Testis (tissue), 2 donors: ENCODE measurements at regions not wholly inside any gene's neighbourhood (a gene's known extent, or its start where the extent isn't known, plus 50 kb on each side); places are given as distances from the start of the nearest gene placed in this dataset.

Experiments used
- POLR2A ChIP-seq: fragments of 450-650 bp; IDR thresholded peaks from one replicate; pipeline ENCODE4 v1.6.1; 2017; ENCODE audit warnings: antibody characterized with exemption, mild to moderate bottlenecking, moderate library complexity
- TF ChIP-seq, protein P1 (sequence below), 3 experiments: fragments of 450-650 bp in 2 of 3; fragments of 200-600 bp in 1 of 3; sonication (generic) in 1 of 3; IDR thresholded peaks; one replicate each; pipeline ENCODE4 v1.5.1; 2016 to 2019; ENCODE audit warnings: antibody characterized with exemption in 3 of 3, mild to moderate bottlenecking in 2 of 3, moderate library complexity in 1 of 3

DNA sequence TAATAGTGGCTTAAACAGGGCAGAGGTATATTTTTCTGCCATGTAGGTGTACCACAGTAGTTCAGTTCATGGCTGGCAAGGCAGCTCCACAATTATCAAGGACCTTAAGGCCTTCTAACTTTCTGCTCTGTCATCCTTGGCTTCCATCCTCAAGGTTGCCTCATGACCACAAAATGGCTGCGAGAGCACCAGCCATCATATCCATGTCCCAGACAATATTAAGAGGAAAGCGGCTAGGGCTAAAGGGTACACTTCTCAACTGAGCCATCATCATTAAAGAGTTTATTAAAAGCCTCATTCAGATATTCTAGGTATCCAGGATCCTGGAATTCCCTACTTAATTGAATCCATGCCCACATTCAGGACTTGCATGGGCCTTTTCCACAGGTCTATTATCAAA is 62.7 kb upstream of the MRI1 start:
- TF ChIP-seq, protein P1, sequence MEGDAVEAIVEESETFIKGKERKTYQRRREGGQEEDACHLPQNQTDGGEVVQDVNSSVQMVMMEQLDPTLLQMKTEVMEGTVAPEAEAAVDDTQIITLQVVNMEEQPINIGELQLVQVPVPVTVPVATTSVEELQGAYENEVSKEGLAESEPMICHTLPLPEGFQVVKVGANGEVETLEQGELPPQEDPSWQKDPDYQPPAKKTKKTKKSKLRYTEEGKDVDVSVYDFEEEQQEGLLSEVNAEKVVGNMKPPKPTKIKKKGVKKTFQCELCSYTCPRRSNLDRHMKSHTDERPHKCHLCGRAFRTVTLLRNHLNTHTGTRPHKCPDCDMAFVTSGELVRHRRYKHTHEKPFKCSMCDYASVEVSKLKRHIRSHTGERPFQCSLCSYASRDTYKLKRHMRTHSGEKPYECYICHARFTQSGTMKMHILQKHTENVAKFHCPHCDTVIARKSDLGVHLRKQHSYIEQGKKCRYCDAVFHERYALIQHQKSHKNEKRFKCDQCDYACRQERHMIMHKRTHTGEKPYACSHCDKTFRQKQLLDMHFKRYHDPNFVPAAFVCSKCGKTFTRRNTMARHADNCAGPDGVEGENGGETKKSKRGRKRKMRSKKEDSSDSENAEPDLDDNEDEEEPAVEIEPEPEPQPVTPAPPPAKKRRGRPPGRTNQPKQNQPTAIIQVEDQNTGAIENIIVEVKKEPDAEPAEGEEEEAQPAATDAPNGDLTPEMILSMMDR (IDR thresholded peaks at IDR 0.05) = no peak
- no peak for TF ChIP-seq POLR2A
